HepG2 (cell line): ENCODE measurements at regions not wholly inside any gene's neighbourhood (a gene's known extent, or its start where the extent isn't known, plus 50 kb on each side); places are given as distances from the start of the nearest gene placed in this dataset.
"Not testable (repeated sequence)": the region's sequence is repeated elsewhere in the genome, so short reads cannot be mapped to it uniquely, and the experiment has no call there.

Source experiments
- ATAC-seq: fragments of 200-7000 bp; cut with Tn5 transposase; 3 replicates; pipeline ENCODE4 v1.9.1; 2020; ENCODE audit warnings: mild to moderate bottlenecking, moderate library complexity
- BruUV-seq: library from RNA; stranded (reverse); fragments of 400-500 nt; replicated peaks from 2 replicates; lab custom pipeline; 2021; lab: Mats Ljungman, UMichigan
- CTCF ChIA-PET: fragments of 300-600 bp; formaldehyde crosslinking; extraction: SDS; loops from one replicate; lab custom pipeline; 2021; ENCODE audit warnings: low total read pairs, inconsistent platforms, low intra/inter-chr PET ratio; lab: Yijun Ruan, JAX
- POLR2A ChIA-PET: fragments of 350-600 bp; sonication (Branson Sonifier 250); formaldehyde crosslinking; loops from one replicate; lab custom pipeline; 2020; ENCODE audit warnings: antibody characterized with exemption, inconsistent platforms; lab: Yijun Ruan, JAX
- DNase-seq: peaks from one replicate; pipeline ENCODE4 v3.0.0-alpha.2; 2015; ENCODE audit warnings: low spot score
- FAIRE-seq: peaks from 3 replicates; lab custom pipeline; 2011; peaks lifted over from hg19 to GRCh38; lab: Jason Lieb, UNC
- H2AFZ ChIP-seq: one replicate; pipeline ENCODE4 v1.6.1; 2011; ENCODE audit warnings: low read length, inconsistent platforms
- H3K27ac ChIP-seq: fragments of 300-600 bp; 3 replicates; pipeline ENCODE4 v1.8.0; 2011; ENCODE audit warnings: mixed run types, mild to moderate bottlenecking, mixed read lengths, low read length, inconsistent platforms; ENCODE audit not compliant: insufficient read depth; ENCODE audit errors: extremely low read length
- H3K27me3 ChIP-seq, 2 experiments: fragments of 200-600 bp in 1 of 2; 2 replicates in 1 of 2; 3 replicates in 1 of 2; pipeline versions ENCODE4 v1.6.0 to v1.8.0; 2011; ENCODE audit warnings: low read length in 2 of 2, mild to moderate bottlenecking in 2 of 2, moderate library complexity in 2 of 2, inconsistent platforms in 1 of 2; ENCODE audit not compliant: insufficient read depth in 2 of 2, control insufficient read depth in 1 of 2
- H3K36me3 ChIP-seq, 2 experiments: fragments of 200-600 bp in 1 of 2; replicated peaks in 1 of 2; 2 replicates in 1 of 2; 3 replicates in 1 of 2; pipeline versions ENCODE4 v1.5.1 to v1.8.0; 2011; ENCODE audit warnings: low read length in 2 of 2, inconsistent platforms in 1 of 2; ENCODE audit not compliant: insufficient read depth in 2 of 2, control insufficient read depth in 1 of 2
- H3K4me1 ChIP-seq: 2 replicates; pipeline ENCODE4 v1.5.1; 2012; ENCODE audit warnings: low read length, inconsistent platforms; ENCODE audit not compliant: insufficient read depth
- H3K4me2 ChIP-seq: 2 replicates; pipeline ENCODE4 v1.6.0; 2011; ENCODE audit warnings: low read depth, low read length, inconsistent platforms
- H3K4me3 ChIP-seq, 3 experiments: fragments of 200-600 bp in 1 of 3; sonication (generic), shearing (Covaris generic) in 1 of 3; replicated peaks in 1 of 3; 2 replicates each; pipeline ENCODE4 v1.5.1; 2011 to 2016; ENCODE audit warnings: low read length in 3 of 3, inconsistent platforms in 2 of 3, low read depth in 2 of 3, mild to moderate bottlenecking in 2 of 3, control low read depth in 1 of 3, mixed read lengths in 1 of 3; ENCODE audit not compliant: insufficient read depth in 1 of 3
- H3K79me2 ChIP-seq: one replicate; pipeline ENCODE4 v1.6.1; 2011; ENCODE audit warnings: low read length, inconsistent platforms; ENCODE audit not compliant: insufficient read depth
- H3K9ac ChIP-seq: 2 replicates; pipeline ENCODE4 v1.6.0; 2011; ENCODE audit warnings: mild to moderate bottlenecking, low read depth, low read length, inconsistent platforms; ENCODE audit not compliant: insufficient read depth
- H3K9me3 ChIP-seq: 2 replicates; pipeline ENCODE4 v1.5.1; 2012; ENCODE audit warnings: mild to moderate bottlenecking, low read length
- H4K20me1 ChIP-seq: 2 replicates; pipeline ENCODE4 v1.6.0; 2011; ENCODE audit warnings: inconsistent platforms, mild to moderate bottlenecking, low read length, moderate library complexity; ENCODE audit not compliant: insufficient read depth
- CENPX ChIP-seq: sonication (generic); formaldehyde crosslinking; IDR thresholded peaks from 2 replicates; pipeline ENCODE4 v1.9.0; 2021; ENCODE audit warnings: mild to moderate bottlenecking, missing genetic modification reagents, moderate library complexity
- ERF ChIP-seq: IDR thresholded peaks from 2 replicates; pipeline ENCODE4 v1.6.1; 2018; ENCODE audit warnings: missing biosample characterization, missing genetic modification reagents
- FOXJ3 ChIP-seq: sonication (generic); formaldehyde crosslinking; IDR thresholded peaks from 2 replicates; pipeline ENCODE4 v1.4.0; 2020; ENCODE audit warnings: missing genetic modification reagents, mild to moderate bottlenecking, borderline replicate concordance
- GLMP ChIP-seq: sonication (generic); formaldehyde crosslinking; IDR thresholded peaks from 2 replicates; pipeline ENCODE4 v1.9.0; 2021; ENCODE audit warnings: missing genetic modification reagents, mild to moderate bottlenecking, borderline replicate concordance
- KDM5B ChIP-seq: sonication (generic); formaldehyde crosslinking; IDR thresholded peaks from 2 replicates; pipeline ENCODE4 v1.4.0; 2020; ENCODE audit warnings: missing genetic modification reagents, mild to moderate bottlenecking, borderline replicate concordance
- KLF6 ChIP-seq: IDR thresholded peaks from 2 replicates; pipeline ENCODE4 v1.8.0; 2016; ENCODE audit warnings: missing biosample characterization, missing genetic modification reagents
- MLLT10 ChIP-seq: sonication (generic); formaldehyde crosslinking; IDR thresholded peaks from 2 replicates; pipeline ENCODE4 v1.4.0; 2020; ENCODE audit warnings: missing genetic modification reagents
- NFIC ChIP-seq: IDR thresholded peaks from 2 replicates; pipeline ENCODE4 v1.6.1; 2012; ENCODE audit warnings: mild to moderate bottlenecking, low read length, inconsistent platforms
- PCBP2 ChIP-seq: fragments of 200-400 bp; formaldehyde crosslinking; optimal IDR thresholded peaks from 2 replicates; pipeline ENCODE3; 2018; ENCODE audit warnings: low read length, low read depth; ENCODE audit not compliant: poor library complexity, severe bottlenecking
- ZBTB2 ChIP-seq: sonication (generic); formaldehyde crosslinking; IDR thresholded peaks from 2 replicates; pipeline ENCODE4 v1.8.0; 2022; ENCODE audit warnings: low read depth, missing genetic modification reagents
- ZBTB20 ChIP-seq: sonication (generic); formaldehyde crosslinking; IDR thresholded peaks from 2 replicates; pipeline ENCODE4 v1.8.1; 2023; ENCODE audit warnings: missing genetic modification reagents, low read depth, mild to moderate bottlenecking, borderline replicate concordance
- ZBTB38 ChIP-seq: sonication (generic); formaldehyde crosslinking; IDR thresholded peaks from 2 replicates; pipeline ENCODE4 v1.5.1; 2020; ENCODE audit warnings: mild to moderate bottlenecking, missing genetic modification reagents
- ZBTB49 ChIP-seq: sonication (generic); formaldehyde crosslinking; IDR thresholded peaks from 2 replicates; pipeline ENCODE4 v1.4.0; 2020; ENCODE audit warnings: missing genetic modification reagents, borderline replicate concordance
- ZFP41 ChIP-seq: sonication (generic); formaldehyde crosslinking; IDR thresholded peaks from 2 replicates; pipeline ENCODE4 v1.4.0; 2020; ENCODE audit warnings: mild to moderate bottlenecking, missing genetic modification reagents, borderline replicate concordance
- ZNF772 ChIP-seq: sonication (generic); formaldehyde crosslinking; IDR thresholded peaks from 2 replicates; pipeline ENCODE4 v1.5.0; 2020; ENCODE audit warnings: mild to moderate bottlenecking, missing genetic modification reagents
- WGBS: methylation state at CpG from one replicate; pipeline ENCODE4 v1.1.6; 2017; ENCODE audit warnings: low lambda C conversion rate; 5-methylcytosine and 5-hydroxymethylcytosine counted together
- in situ Hi-C: cut with HindIII; loops from 2 replicates; pipeline ENCODE4 v1.10.0; 2017; ENCODE audit warnings: low pct_unique_long_range_greater_than_20kb; ENCODE audit not compliant: extremely low pct_ligation_motif_present
- intact Hi-C: fragments of 100-400 bp; cut with micrococcal nuclease; formaldehyde crosslinking; loops from one replicate; pipeline ENCODE4 v1.10.0; 2022; ENCODE audit not compliant: unreplicated experiment

- H2AFZ ChIP-seq, H4K20me1 ChIP-seq, intact Hi-C loops, CTCF ChIA-PET, H3K4me1 ChIP-seq, H3K79me2 ChIP-seq, DNase-seq, H3K36me3 ChIP-seq, ATAC-seq, BruUV-seq, POLR2A ChIA-PET, H3K4me3 ChIP-seq, FAIRE-seq, H3K9ac ChIP-seq, H3K27ac ChIP-seq, H3K27me3 ChIP-seq, in situ Hi-C loops, H3K4me2 ChIP-seq: not testable (repeated sequence)
- H3K9me3 ChIP-seq: peaks cover 24% of the 10 kb centered on the region
These were observed 196.2 kb upstream of the PDZRN3 start for GRCh38 chr3:73820896-73821295.

- Histone ChIP-seq H3K4me2 (no peak overlapping the region), H3K36me3 (no peaks in the 10 kb centered on the region), H3K9me3 (peaks cover 24% of the 10 kb centered on the region), H3K4me1 (no peaks in the 10 kb centered on the region), H2AFZ (no peak overlapping the region), H3K27me3 (no peaks in the 10 kb centered on the region), H3K79me2 (no peaks in the 10 kb centered on the region), H3K9ac (no peak overlapping the region), H3K27ac (no peak overlapping the region), H4K20me1 (no peaks in the 10 kb centered on the region), H3K4me3 (no peak overlapping the region)
- ChIA-PET CTCF (no interaction called here), POLR2A (no interaction called here)
- TF ChIP-seq ERF (CRISPR knock-in tag) (no peak), PCBP2 (no peak), MLLT10 (no peak), ZBTB49 (CRISPR knock-in tag) (no peak), ZFP41 (CRISPR knock-in tag) (no peak), FOXJ3 (CRISPR knock-in tag) (no peak), ZNF772 (no peak), KLF6 (no peak), GLMP (CRISPR knock-in tag) (no peak), ZBTB2 (CRISPR knock-in tag) (no peak), CENPX (CRISPR knock-in tag) (no peak), KDM5B (no peak), ZBTB20 (no peak), ZBTB38 (CRISPR knock-in tag) (no peak), NFIC (no peak)
- no TSS peak for BruUV-seq
- no peak for FAIRE-seq
- WGBS: 0% methylated on average over 1 of the region's 1 CpG
- DNase-seq: no peak
- ATAC-seq: no peak
- intact Hi-C loops (no loop called here), in situ Hi-C loops (no loop called here)
These were observed 195.7 kb upstream of the PDZRN3 start for GRCh38 chr3:73820431-73820830.
